B cell (primary cell): ENCODE measurements at regions not wholly inside any gene's neighbourhood (a gene's known extent, or its start where the extent isn't known, plus 50 kb on each side); places are given as distances from the start of the nearest gene placed in this dataset.

Experiments
- ATAC-seq: fragments of 200-7000 bp; cut with Tn5 transposase; one replicate; pipeline ENCODE4 v1.10.0; 2021; ENCODE audit warnings: low read depth, mild to moderate bottlenecking, moderate number of reproducible peaks, moderate library complexity
- CTCF ChIA-PET: fragments of 350-600 bp; sonication (Branson Sonifier 250); formaldehyde crosslinking; loops from one replicate; lab custom pipeline; 2021; ENCODE audit warnings: antibody characterized with exemption, inconsistent platforms; lab: Charles Lee
- POLR2A ChIA-PET: fragments of 350-600 bp; sonication (Branson Sonifier 250); formaldehyde crosslinking; loops from one replicate; lab custom pipeline; 2021; ENCODE audit warnings: antibody characterized with exemption; lab: Charles Lee
- DNase-seq: peaks from one replicate; pipeline ENCODE4 v3.0.0; 2013
- H2AFZ ChIP-seq: 2 replicates; pipeline ENCODE4 v1.6.1; 2012; ENCODE audit warnings: mild to moderate bottlenecking, low read depth, low read length; ENCODE audit not compliant: insufficient read depth, poor library complexity, severe bottlenecking
- H3K27ac ChIP-seq, 2 donors: 1 replicate in 1 of 2; 2 replicates in 1 of 2; pipeline ENCODE4 v1.5.1; 2012 to 2013; ENCODE audit warnings: low read length in 2 of 2, mild to moderate bottlenecking in 2 of 2, moderate library complexity in 1 of 2
- H3K27me3 ChIP-seq, 4 experiments: fragments of 200-600 bp in 1 of 4; sonication (generic) in 1 of 4; replicated peaks in 1 of 4; 1 replicate in 2 of 4; 2 replicates in 2 of 4; pipeline versions ENCODE4 v1.6.1 to v1.7.0; 2013 to 2016; ENCODE audit warnings: low read length in 3 of 4, mild to moderate bottlenecking in 2 of 4, mixed read lengths in 1 of 4, moderate library complexity in 1 of 4; ENCODE audit not compliant: insufficient read depth in 4 of 4, control insufficient read depth in 3 of 4; ENCODE audit errors: control extremely low read depth in 1 of 4
- H3K36me3 ChIP-seq, 2 experiments: replicated peaks in 1 of 2; 1 replicate in 1 of 2; 2 replicates in 1 of 2; pipeline versions ENCODE4 v1.6.1 to v1.7.1; 2013; ENCODE audit warnings: low read length in 1 of 2; ENCODE audit not compliant: insufficient read depth in 2 of 2, control insufficient read depth in 1 of 2; ENCODE audit errors: control extremely low read depth in 1 of 2, extremely low read depth in 1 of 2
- H3K4me1 ChIP-seq, 2 donors: fragments of 200-600 bp in 1 of 2; sonication (generic) in 1 of 2; 1 replicate in 1 of 2; 2 replicates in 1 of 2; pipeline versions ENCODE4 v1.5.1 to v1.6.1; 2013 to 2017; ENCODE audit warnings: low read length in 2 of 2; ENCODE audit not compliant: control insufficient read depth in 2 of 2, insufficient read depth in 2 of 2
- H3K4me2 ChIP-seq: replicated peaks from 2 replicates; pipeline ENCODE3; 2012; ENCODE audit warnings: mild to moderate bottlenecking, low read depth, low read length; ENCODE audit not compliant: poor library complexity, severe bottlenecking
- H3K4me3 ChIP-seq, 5 experiments: fragments of 200-600 bp in 1 of 5; sonication (generic) in 1 of 5; 1 replicate in 3 of 5; 2 replicates in 2 of 5; pipeline versions ENCODE4 v1.5.1 to v1.7.0; 2011 to 2016; ENCODE audit warnings: low read length in 4 of 5, mild to moderate bottlenecking in 4 of 5, low read depth in 2 of 5, control low read depth in 1 of 5, moderate library complexity in 1 of 5; ENCODE audit not compliant: insufficient read depth in 1 of 5; ENCODE audit errors: control extremely low read depth in 1 of 5, extremely low read depth in 1 of 5
- H3K79me2 ChIP-seq: fragments of 200-600 bp; sonication (generic); one replicate; pipeline ENCODE4 v1.6.0; 2016; ENCODE audit warnings: low read length; ENCODE audit not compliant: control insufficient read depth, insufficient read depth
- H3K9ac ChIP-seq: fragments of 200-600 bp; sonication (generic); 2 replicates; pipeline ENCODE4 v1.6.1; 2017; ENCODE audit warnings: mild to moderate bottlenecking, low read length, moderate library complexity
- H3K9me3 ChIP-seq, 3 donors: one replicate each; pipeline versions ENCODE4 v1.6.1 to v1.7.1; 2013; ENCODE audit warnings: low read length in 2 of 3; ENCODE audit not compliant: control insufficient read depth in 2 of 3, insufficient read depth in 1 of 3; ENCODE audit errors: control extremely low read depth in 1 of 3
- H4K20me1 ChIP-seq: 2 replicates; pipeline ENCODE4 v1.6.0; 2012; ENCODE audit warnings: mild to moderate bottlenecking, low read length; ENCODE audit not compliant: insufficient read depth, control insufficient read depth, poor library complexity, severe bottlenecking
- H3K27ac Mint-ChIP-seq: one replicate; pipeline ENCODE4 v1.8.0; 2021; ENCODE audit warnings: mixed read lengths
- H3K27me3 Mint-ChIP-seq: one replicate; pipeline ENCODE4 v1.8.0; 2021; ENCODE audit warnings: mixed read lengths
- H3K4me1 Mint-ChIP-seq: one replicate; pipeline ENCODE4 v1.8.0; 2021; ENCODE audit warnings: mixed read lengths
- H3K4me3 Mint-ChIP-seq: one replicate; pipeline ENCODE4 v1.8.0; 2021; ENCODE audit warnings: mixed read lengths
- H3K9me3 Mint-ChIP-seq: one replicate; pipeline ENCODE4 v1.8.0; 2022; ENCODE audit warnings: mixed read lengths; ENCODE audit not compliant: insufficient read depth
- EZH2 ChIP-seq: IDR thresholded peaks from 2 replicates; pipeline ENCODE4 v1.6.1; 2012; ENCODE audit warnings: borderline replicate concordance, low read depth, mild to moderate bottlenecking, moderate library complexity, low read length; ENCODE audit not compliant: insufficient read depth, poor library complexity, severe bottlenecking
- WGBS: methylation state at CpG from one replicate; pipeline ENCODE4 v1.1.5; 2013; ENCODE audit warnings: missing lambda C conversion rate; ENCODE audit not compliant: insufficient coverage; 5-methylcytosine and 5-hydroxymethylcytosine counted together
- intact Hi-C: fragments of 100-400 bp; cut with micrococcal nuclease; formaldehyde crosslinking; loops from one replicate; pipeline ENCODE4 v1.10.0; 2022
- TF ChIP-seq, protein P1 (sequence below): fragments of 200-600 bp; IDR thresholded peaks from one replicate; pipeline ENCODE4 v1.8.0; 2022; ENCODE audit warnings: antibody characterized with exemption, mild to moderate bottlenecking

DNA sequence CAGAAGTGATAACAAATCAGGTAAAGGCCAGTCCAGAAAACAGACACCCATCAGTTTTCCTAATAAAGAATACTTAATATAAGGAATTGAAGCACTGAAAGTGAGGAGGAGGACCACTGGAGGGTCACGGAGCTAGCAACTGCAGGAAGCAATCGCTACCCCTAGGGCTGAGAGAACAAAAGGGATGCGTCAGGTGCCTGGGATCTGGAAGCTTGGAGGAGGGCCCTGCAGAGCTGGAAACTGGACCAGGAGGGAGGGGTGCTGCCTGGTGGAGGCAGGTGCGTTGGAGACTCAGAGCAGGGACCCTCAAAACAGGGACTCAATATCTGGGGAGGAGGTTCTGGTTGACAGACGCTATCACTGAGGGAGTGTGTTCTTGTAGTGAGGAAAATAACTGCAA lies 308.1 kb upstream of the RASGRP1 start:
- H3K79me2 ChIP-seq = no peaks in the 10 kb centered on the region
- H3K4me2 ChIP-seq = no peak overlapping the region
- H3K4me3 ChIP-seq = no peak overlapping the region
- WGBS = 98% methylated on average over 5 of the region's 5 CpGs
- no peaks in the 10 kb centered on the region for H4K20me1 ChIP-seq
- Mint-ChIP-seq H3K4me3 (no peak overlapping the region), H3K4me1 (no peaks in the 10 kb centered on the region), H3K27ac (no peak overlapping the region), H3K9me3 (no peaks in the 10 kb centered on the region), H3K27me3 (peaks cover 11% of the 10 kb centered on the region)
- intact Hi-C loops = no loop called here
- H3K36me3 ChIP-seq = no peaks in the 10 kb centered on the region
- no peak for TF ChIP-seq EZH2
- TF ChIP-seq, protein P1, sequence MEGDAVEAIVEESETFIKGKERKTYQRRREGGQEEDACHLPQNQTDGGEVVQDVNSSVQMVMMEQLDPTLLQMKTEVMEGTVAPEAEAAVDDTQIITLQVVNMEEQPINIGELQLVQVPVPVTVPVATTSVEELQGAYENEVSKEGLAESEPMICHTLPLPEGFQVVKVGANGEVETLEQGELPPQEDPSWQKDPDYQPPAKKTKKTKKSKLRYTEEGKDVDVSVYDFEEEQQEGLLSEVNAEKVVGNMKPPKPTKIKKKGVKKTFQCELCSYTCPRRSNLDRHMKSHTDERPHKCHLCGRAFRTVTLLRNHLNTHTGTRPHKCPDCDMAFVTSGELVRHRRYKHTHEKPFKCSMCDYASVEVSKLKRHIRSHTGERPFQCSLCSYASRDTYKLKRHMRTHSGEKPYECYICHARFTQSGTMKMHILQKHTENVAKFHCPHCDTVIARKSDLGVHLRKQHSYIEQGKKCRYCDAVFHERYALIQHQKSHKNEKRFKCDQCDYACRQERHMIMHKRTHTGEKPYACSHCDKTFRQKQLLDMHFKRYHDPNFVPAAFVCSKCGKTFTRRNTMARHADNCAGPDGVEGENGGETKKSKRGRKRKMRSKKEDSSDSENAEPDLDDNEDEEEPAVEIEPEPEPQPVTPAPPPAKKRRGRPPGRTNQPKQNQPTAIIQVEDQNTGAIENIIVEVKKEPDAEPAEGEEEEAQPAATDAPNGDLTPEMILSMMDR = no peak
- ATAC-seq (no peak), DNase-seq (no peak)
- H3K4me1 ChIP-seq = no peaks in the 10 kb centered on the region
- H3K27ac ChIP-seq = no peak overlapping the region
- H3K27me3 ChIP-seq = no peaks in the 10 kb centered on the region
- ChIA-PET CTCF (no interaction called here), POLR2A (no interaction called here)
- peaks cover 0 to 8% (median 0%) of the 10 kb centered on the region in 3 donors for H3K9me3 ChIP-seq
- no peak overlapping the region for H2AFZ ChIP-seq
- no peak overlapping the region for H3K9ac ChIP-seq

DNA sequence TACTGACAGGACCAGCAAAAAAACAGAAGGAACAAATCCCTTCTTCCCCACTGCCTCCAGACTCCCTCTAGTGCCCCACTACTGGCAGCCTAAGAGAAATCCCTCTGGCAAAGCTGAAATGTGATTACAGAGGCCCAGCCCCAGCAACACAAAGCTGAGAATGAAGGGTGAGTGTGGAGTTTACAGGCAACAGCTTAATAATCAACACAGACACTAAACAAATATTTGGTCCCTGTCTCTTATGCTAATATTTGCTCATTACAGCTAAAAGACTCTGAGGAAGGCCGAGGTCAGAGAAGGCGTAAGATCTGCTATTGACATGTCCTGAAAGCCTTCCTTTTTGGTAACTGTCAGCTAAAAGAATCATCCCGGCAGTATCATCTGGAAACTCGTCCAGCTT lies 308.5 kb upstream of the RASGRP1 start:
- peaks cover 11% of the 10 kb centered on the region for H3K27me3 Mint-ChIP-seq
- TF ChIP-seq, protein P1 = no peak
- no peak for TF ChIP-seq EZH2
- Histone ChIP-seq H4K20me1 (no peaks in the 10 kb centered on the region), H3K79me2 (no peaks in the 10 kb centered on the region), H3K36me3 (no peaks in the 10 kb centered on the region), H3K27ac (no peak overlapping the region), H3K9ac (no peak overlapping the region), H3K4me1 (no peaks in the 10 kb centered on the region), H3K4me3 (no peak overlapping the region), H3K9me3 (peaks cover 0 to 8% (median 0%) of the 10 kb centered on the region in 3 donors), H3K27me3 (no peaks in the 10 kb centered on the region), H2AFZ (no peak overlapping the region), H3K4me2 (no peak overlapping the region)
- ChIA-PET CTCF (no interaction called here), POLR2A (no interaction called here)
- no peaks in the 10 kb centered on the region for H3K9me3 Mint-ChIP-seq
- intact Hi-C loops = no loop called here
- WGBS = 96% methylated on average over 4 of the region's 4 CpGs
- H3K4me1 Mint-ChIP-seq = no peaks in the 10 kb centered on the region
- no peak for DNase-seq
- ATAC-seq = no peak
- H3K4me3 Mint-ChIP-seq = no peak overlapping the region
- H3K27ac Mint-ChIP-seq = no peak overlapping the region
